Spleen (tissue), 7 donors: ENCODE measurements at regions not wholly inside any gene's neighbourhood (a gene's known extent, or its start where the extent isn't known, plus 50 kb on each side); places are given as distances from the start of the nearest gene placed in this dataset.

Experiments
- POLR2AphosphoS5 ChIP-seq, 3 donors: sonication (generic); formaldehyde crosslinking; IDR thresholded peaks; one replicate each; pipeline ENCODE4 v1.5.1; 2017; ENCODE audit warnings: antibody characterized with exemption in 3 of 3
- TF ChIP-seq, protein P1 (sequence below), 11 experiments: fragments of 200-600 bp in 7 of 11; fragments of 450-650 bp in 4 of 11; sonication (generic) in 4 of 11; IDR thresholded peaks in 8 of 11; conservative IDR thresholded peaks in 3 of 11; 1 replicate in 7 of 11; 2 replicates in 4 of 11; pipeline versions ENCODE4 v1.4.0 to v1.8.0; 2016 to 2021; ENCODE audit warnings: antibody characterized with exemption in 11 of 11, inconsistent platforms in 4 of 11, mild to moderate bottlenecking in 1 of 11
- donor health status: DM: no; HTN: no; CAD: no; lungs with moderate emphysema.
- donor health status: DM: no; HTN: no; CAD: no.
- donor health status: DM: no; HTN: no; CAD: no.

DNA sequence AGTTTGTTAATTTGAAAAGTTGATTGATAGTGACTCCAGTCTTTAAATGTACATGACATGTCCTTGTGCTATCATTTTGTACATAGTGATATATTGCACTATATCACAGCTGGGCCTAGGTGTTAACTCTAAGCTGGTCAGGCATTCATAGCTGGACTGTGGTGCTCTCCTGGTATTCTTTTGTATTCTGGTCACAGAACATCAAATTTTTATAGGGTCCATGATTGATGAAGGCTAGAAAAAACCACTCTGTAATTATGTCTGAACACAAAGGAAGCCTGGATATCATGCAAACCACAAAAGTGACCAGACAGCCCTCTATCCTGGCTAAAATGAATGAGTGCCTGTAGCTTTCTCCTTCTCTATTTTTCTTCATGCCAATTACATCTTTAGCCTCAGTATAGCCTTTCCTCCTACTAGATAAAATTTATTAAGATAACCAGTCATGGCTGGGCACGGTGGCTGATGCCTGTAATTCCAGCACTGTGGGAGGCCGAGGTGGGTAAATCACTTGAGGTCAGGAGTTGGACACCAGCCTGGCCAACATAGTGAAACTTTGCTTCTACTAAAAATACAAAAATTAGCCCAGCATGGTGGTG is 134.9 kb upstream of the B3GALT2 start:
- TF ChIP-seq, protein P1, sequence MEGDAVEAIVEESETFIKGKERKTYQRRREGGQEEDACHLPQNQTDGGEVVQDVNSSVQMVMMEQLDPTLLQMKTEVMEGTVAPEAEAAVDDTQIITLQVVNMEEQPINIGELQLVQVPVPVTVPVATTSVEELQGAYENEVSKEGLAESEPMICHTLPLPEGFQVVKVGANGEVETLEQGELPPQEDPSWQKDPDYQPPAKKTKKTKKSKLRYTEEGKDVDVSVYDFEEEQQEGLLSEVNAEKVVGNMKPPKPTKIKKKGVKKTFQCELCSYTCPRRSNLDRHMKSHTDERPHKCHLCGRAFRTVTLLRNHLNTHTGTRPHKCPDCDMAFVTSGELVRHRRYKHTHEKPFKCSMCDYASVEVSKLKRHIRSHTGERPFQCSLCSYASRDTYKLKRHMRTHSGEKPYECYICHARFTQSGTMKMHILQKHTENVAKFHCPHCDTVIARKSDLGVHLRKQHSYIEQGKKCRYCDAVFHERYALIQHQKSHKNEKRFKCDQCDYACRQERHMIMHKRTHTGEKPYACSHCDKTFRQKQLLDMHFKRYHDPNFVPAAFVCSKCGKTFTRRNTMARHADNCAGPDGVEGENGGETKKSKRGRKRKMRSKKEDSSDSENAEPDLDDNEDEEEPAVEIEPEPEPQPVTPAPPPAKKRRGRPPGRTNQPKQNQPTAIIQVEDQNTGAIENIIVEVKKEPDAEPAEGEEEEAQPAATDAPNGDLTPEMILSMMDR (IDR thresholded peaks at IDR 0.05 in 8 of 11, conservative IDR thresholded peaks at IDR 0.05 in 3 of 11), result no peak
- no peak for TF ChIP-seq POLR2AphosphoS5 (IDR thresholded peaks at IDR 0.05)
